ENCODE measurements at regions not wholly inside any gene's neighbourhood (a gene's known extent, or its start where the extent isn't known, plus 50 kb on each side); places are given as distances from the start of the nearest gene placed in this dataset.

GRCh38 chr1:203424861-203425662 is 50.5 kb upstream of the PRELP start:
- TF ChIP-seq CTCF (optimal IDR thresholded peaks at IDR 0.05 in 1 of 3, IDR thresholded peaks at IDR 0.05 in 1 of 3, conservative IDR thresholded peaks at IDR 0.05 in 1 of 3; ENCODE audit: extremely low read depth in 1 of 3, insufficient read depth in 2 of 3, low read length in 3 of 3) = no peak
- no peak for TF ChIP-seq EZH2 (IDR thresholded peaks at IDR 0.05; ENCODE audit: low read length)

Measured in keratinocyte (primary cell).